Right lobe of liver (tissue), 6 donors: ENCODE measurements at regions not wholly inside any gene's neighbourhood (a gene's known extent, or its start where the extent isn't known, plus 50 kb on each side); places are given as distances from the start of the nearest gene placed in this dataset.

Experiments used
- ATAC-seq, 4 donors: fragments of 200-7000 bp; cut with Tn5 transposase; one replicate each; pipeline ENCODE4 v1.9.1; 2020; ENCODE audit warnings: mild to moderate bottlenecking in 4 of 4, moderate library complexity in 4 of 4
- DNase-seq, 3 donors: peaks; one replicate each; pipeline ENCODE4 v3.0.0-alpha.2; 2020
- H3K27ac ChIP-seq, 3 donors: fragments of 200-600 bp; one replicate each; pipeline ENCODE4 v1.8.0; 2022
- H3K27me3 ChIP-seq, 2 donors: fragments of 200-600 bp; one replicate each; pipeline ENCODE4 v1.8.0; 2022
- H3K36me3 ChIP-seq, 4 donors: fragments of 200-600 bp; sonication (generic) in 1 of 4; one replicate each; pipeline versions ENCODE4 v1.5.1 to v1.8.0; 2017 to 2022; ENCODE audit warnings: control low read depth in 1 of 4
- H3K4me1 ChIP-seq, 4 donors: fragments of 200-600 bp; sonication (generic) in 1 of 4; one replicate each; pipeline versions ENCODE4 v1.5.1 to v1.8.0; 2017 to 2022; ENCODE audit warnings: control low read depth in 1 of 4
- H3K4me3 ChIP-seq, 3 donors: fragments of 200-600 bp; one replicate each; pipeline ENCODE4 v1.8.0; 2022
- H3K9me3 ChIP-seq, 4 donors: fragments of 200-600 bp; sonication (generic) in 1 of 4; one replicate each; pipeline versions ENCODE4 v1.5.1 to v1.8.0; 2017 to 2022; ENCODE audit warnings: control low read depth in 1 of 4
- CTCF ChIP-seq, 4 donors: fragments of 200-600 bp in 3 of 4; fragments of 450-650 bp in 1 of 4; IDR thresholded peaks; one replicate each; pipeline versions ENCODE4 v1.5.1 to v1.8.0; 2016 to 2022; ENCODE audit warnings: antibody characterized with exemption in 4 of 4, mild to moderate bottlenecking in 2 of 4
- POLR2A ChIP-seq: fragments of 450-650 bp; IDR thresholded peaks from one replicate; pipeline ENCODE4 v1.6.1; 2017; ENCODE audit warnings: antibody characterized with exemption, mild to moderate bottlenecking
- WGBS: methylation state at CpG from one replicate; pipeline ENCODE4 v1.1.6; 2018; ENCODE audit warnings: low coverage, low lambda C conversion rate; ENCODE audit not compliant: insufficient coverage; ENCODE audit errors: missing lambda C conversion rate; 5-methylcytosine and 5-hydroxymethylcytosine counted together
- intact Hi-C, 2 donors: fragments of 100-400 bp; cut with DNase I; formaldehyde crosslinking; loops; one replicate each; pipeline versions ENCODE4 v1.11.2 to v1.14.1; 2022
- donor health status: DM: no; HTN: yes; CAD: no.
- donor health status: DM: no; HTN: no; CAD: no.
- donor health status: DM: no; HTN: no; CAD: no.
- donor health status: DM: no; HTN: yes; CAD: no.
- donor health status: DM: no; HTN: yes; CAD: no.

- H3K9me3 ChIP-seq: no peaks in the 10 kb centered on the region
- H3K27me3 ChIP-seq: no peaks in the 10 kb centered on the region
- no peak overlapping the region for H3K27ac ChIP-seq
- TF ChIP-seq POLR2A (no peak), CTCF (IDR thresholded peaks at IDR 0.05) (no peak)
- DNase-seq: no peak
- H3K36me3 ChIP-seq: no peaks in the 10 kb centered on the region
- intact Hi-C loops: no loop called here
- no peak overlapping the region for H3K4me3 ChIP-seq
- ATAC-seq: no peak
- 62% methylated on average over 3 of the region's 3 CpGs for WGBS
- H3K4me1 ChIP-seq: no peaks in the 10 kb centered on the region
These were observed 51.0 kb upstream of the TNC start for GRCh38 chr9:115169003-115169402.

- Histone ChIP-seq H3K9me3 (no peaks in the 10 kb centered on the region), H3K4me3 (no peak overlapping the region), H3K36me3 (no peaks in the 10 kb centered on the region), H3K4me1 (no peaks in the 10 kb centered on the region), H3K27me3 (no peaks in the 10 kb centered on the region), H3K27ac (no peak overlapping the region)
- TF ChIP-seq POLR2A: no peak
- no peak for TF ChIP-seq CTCF (IDR thresholded peaks at IDR 0.05)
- no peak for DNase-seq
- ATAC-seq: no peak
- intact Hi-C loops: no loop called here
- WGBS: 69% methylated on average over 5 of the region's 5 CpGs
These were observed 52.6 kb upstream of the TNC start for GRCh38 chr9:115170358-115171073.

- Histone ChIP-seq H3K4me3 (no peak overlapping the region), H3K27ac (no peak overlapping the region), H3K4me1 (no peaks in the 10 kb centered on the region), H3K27me3 (no peaks in the 10 kb centered on the region), H3K36me3 (no peaks in the 10 kb centered on the region), H3K9me3 (no peaks in the 10 kb centered on the region)
- TF ChIP-seq CTCF (IDR thresholded peaks at IDR 0.05) (no peak), POLR2A (no peak)
- ATAC-seq: peak; percentile 35 to 87 (median 53)
- intact Hi-C loops: no loop called here
- no peak for DNase-seq
- 49% methylated on average over 3 of the region's 3 CpGs for WGBS
These were observed 54.0 kb upstream of the TNC start for GRCh38 chr9:115171921-115172388.

GRCh38 chr9:115182264-115182663 lies 64.3 kb upstream of the TNC start:
- intact Hi-C loops: no loop called here
- DNase-seq (no peak), ATAC-seq (no peak)
- Histone ChIP-seq H3K27ac (no peak overlapping the region), H3K4me3 (no peak overlapping the region), H3K9me3 (no peaks in the 10 kb centered on the region), H3K4me1 (no peaks in the 10 kb centered on the region), H3K27me3 (no peaks in the 10 kb centered on the region), H3K36me3 (no peaks in the 10 kb centered on the region)
- no peak for TF ChIP-seq POLR2A
- no peak for TF ChIP-seq CTCF (IDR thresholded peaks at IDR 0.05)
- WGBS: 88% methylated on average over 1 of the region's 1 CpG

DNA sequence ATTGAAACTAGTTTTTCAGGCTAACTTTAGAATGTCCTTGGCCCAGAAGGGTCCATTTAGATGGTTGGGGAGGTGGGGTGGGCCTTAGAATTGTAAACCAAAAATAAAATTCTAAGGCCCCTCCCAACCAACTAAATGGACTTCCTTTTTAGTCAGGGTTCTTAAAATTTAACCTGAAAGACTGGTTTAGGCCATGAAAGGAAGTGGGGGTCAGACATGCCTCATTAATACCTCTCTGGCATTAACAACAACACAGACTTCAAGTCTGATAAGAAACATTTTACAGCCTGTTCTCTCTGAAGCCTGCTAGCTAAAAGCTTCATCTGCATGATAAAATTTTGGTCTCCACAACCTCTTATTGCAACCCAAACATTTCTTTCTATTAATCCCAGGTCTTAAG lies 65.5 kb upstream of the TNC start:
- H3K27ac ChIP-seq: no peak overlapping the region
- DNase-seq (no peak), ATAC-seq (no peak)
- H3K36me3 ChIP-seq: no peaks in the 10 kb centered on the region
- H3K4me1 ChIP-seq: no peaks in the 10 kb centered on the region
- no peaks in the 10 kb centered on the region for H3K9me3 ChIP-seq
- TF ChIP-seq POLR2A: no peak
- TF ChIP-seq CTCF (IDR thresholded peaks at IDR 0.05): no peak
- H3K4me3 ChIP-seq: no peak overlapping the region
- intact Hi-C loops: no loop called here
- no peaks in the 10 kb centered on the region for H3K27me3 ChIP-seq
